Pancreas (tissue), 10 donors: ENCODE measurements at regions not wholly inside any gene's neighbourhood (a gene's known extent, or its start where the extent isn't known, plus 50 kb on each side); places are given as distances from the start of the nearest gene placed in this dataset.

Source experiments
- ATAC-seq, 4 donors: fragments of 200-7000 bp; cut with Tn5 transposase; one replicate each; pipeline versions ENCODE4 v1.8.0 to v1.9.1; 2020; ENCODE audit warnings: mild to moderate bottlenecking in 4 of 4, moderate library complexity in 4 of 4
- DNase-seq, 6 donors: peaks; one replicate each; pipeline ENCODE4 v3.0.0-alpha.2; 2020
- FAIRE-seq: peaks from 2 replicates; lab custom pipeline; 2012; peaks lifted over from hg19 to GRCh38; lab: Jason Lieb, UNC
- H3K27ac ChIP-seq, 4 donors: fragments of 200-600 bp; sonication (generic); 1 replicate in 3 of 4; 2 replicates in 1 of 4; pipeline versions ENCODE4 v1.5.0 to v1.8.0; 2020
- H3K27me3 ChIP-seq, 4 donors: fragments of 200-600 bp; one replicate each; pipeline ENCODE4 v1.8.0; 2021
- H3K36me3 ChIP-seq, 3 donors: fragments of 200-600 bp; sonication (generic) in 1 of 3; one replicate each; pipeline versions ENCODE4 v1.5.0 to v1.8.0; 2020 to 2021
- H3K4me1 ChIP-seq, 3 donors: fragments of 200-600 bp; one replicate each; pipeline ENCODE4 v1.8.0; 2021
- H3K4me3 ChIP-seq, 4 donors: fragments of 200-600 bp; sonication (generic) in 2 of 4; one replicate each; pipeline versions ENCODE4 v1.5.0 to v1.8.0; 2020 to 2021
- H3K9me3 ChIP-seq, 4 donors: fragments of 200-600 bp; one replicate each; pipeline ENCODE4 v1.8.0; 2021
- CTCF ChIP-seq, 4 donors: fragments of 200-600 bp; sonication (generic) in 3 of 4; IDR thresholded peaks; one replicate each; pipeline versions ENCODE4 v1.5.0 to v1.8.0; 2021; ENCODE audit warnings: antibody characterized with exemption in 4 of 4
- WGBS, 2 donors: extraction: QIAGEN DNeasy Blood & Tissue Kit; methylation state at CpG; one replicate each; pipeline ENCODE4 v1.1.7; 2013; 5-methylcytosine and 5-hydroxymethylcytosine counted together
- intact Hi-C, 3 donors: fragments of 100-400 bp; cut with DNase I; formaldehyde crosslinking; loops; one replicate each; pipeline versions ENCODE4 v1.11.1 to v1.14.2; 2022
- donor health status: healthy with polysubstance abuse.
- donor health status: DM: no; HTN: no; CAD: no; lungs with moderate emphysema.
- donor health status: DM: no; HTN: no; CAD: no.
- donor health status: control.
- donor health status: control.
- donor health status: Bipolar disorder and iron deficiency.
- donor health status: DM: yes; HTN: yes; CAD: no.
- donor health status: DM: no; HTN: no; CAD: no.
- donor health status: DM: no; HTN: no; CAD: no.
- donor health status: DM: yes; HTN: yes; CAD: no.

- no peaks in the 10 kb centered on the region for H3K4me1 ChIP-seq
- DNase-seq (no peak), FAIRE-seq (no peak), ATAC-seq (no peak)
- no peaks in the 10 kb centered on the region for H3K9me3 ChIP-seq
- TF ChIP-seq CTCF (IDR thresholded peaks at IDR 0.05): no peak
- no peaks in the 10 kb centered on the region for H3K36me3 ChIP-seq
- H3K27me3 ChIP-seq: no peaks in the 10 kb centered on the region
- no peak overlapping the region for H3K4me3 ChIP-seq
- WGBS, 2 donors: 65 to 69% methylated on average over 22 of the region's 22 CpGs
- intact Hi-C loops: no loop called here
- no peak overlapping the region for H3K27ac ChIP-seq
Observed at GRCh38 chr10:2895594-2896196, 171.7 kb upstream of the PFKP start.

- FAIRE-seq: no peak
- no peaks in the 10 kb centered on the region for H3K27me3 ChIP-seq
- H3K4me1 ChIP-seq: no peaks in the 10 kb centered on the region
- ATAC-seq: no peak
- no peak for DNase-seq
- no peak for TF ChIP-seq CTCF (IDR thresholded peaks at IDR 0.05)
- H3K36me3 ChIP-seq: no peaks in the 10 kb centered on the region
- no peak overlapping the region for H3K27ac ChIP-seq
- no peaks in the 10 kb centered on the region for H3K9me3 ChIP-seq
- WGBS, 2 donors: 79 to 90% methylated on average over 16 of the region's 16 CpGs
- no peak overlapping the region for H3K4me3 ChIP-seq
- intact Hi-C loops: no loop called here
Observed at GRCh38 chr10:2893991-2894390, 173.4 kb upstream of the PFKP start.

GRCh38 chr10:2893158-2893845 lies 174.0 kb upstream of the PFKP start:
- Histone ChIP-seq H3K9me3 (no peaks in the 10 kb centered on the region), H3K4me3 (no peak overlapping the region), H3K27ac (no peak overlapping the region), H3K27me3 (no peaks in the 10 kb centered on the region), H3K4me1 (no peaks in the 10 kb centered on the region), H3K36me3 (no peaks in the 10 kb centered on the region)
- ATAC-seq: no peak
- DNase-seq: no peak
- 83 to 89% methylated on average over 21 of the region's 21 CpGs for WGBS, 2 donors
- TF ChIP-seq CTCF (IDR thresholded peaks at IDR 0.05): no peak
- intact Hi-C loops: no loop called here
- FAIRE-seq: no peak

- H3K36me3 ChIP-seq: no peaks in the 10 kb centered on the region
- ATAC-seq: no peak
- H3K4me3 ChIP-seq: no peak overlapping the region
- WGBS, 2 donors: 61 to 74% methylated on average over 5 of the region's 5 CpGs
- no peak for TF ChIP-seq CTCF (IDR thresholded peaks at IDR 0.05)
- no peak for DNase-seq
- intact Hi-C loops: no loop called here
- no peaks in the 10 kb centered on the region for H3K9me3 ChIP-seq
- no peaks in the 10 kb centered on the region for H3K27me3 ChIP-seq
- no peak overlapping the region for H3K27ac ChIP-seq
- no peak for FAIRE-seq
- no peaks in the 10 kb centered on the region for H3K4me1 ChIP-seq
Observed at GRCh38 chr10:2891770-2892124, 175.6 kb upstream of the PFKP start.

- Histone ChIP-seq H3K4me1 (no peaks in the 10 kb centered on the region), H3K27me3 (no peaks in the 10 kb centered on the region), H3K36me3 (no peaks in the 10 kb centered on the region), H3K4me3 (no peak overlapping the region), H3K9me3 (no peaks in the 10 kb centered on the region), H3K27ac (no peak overlapping the region)
- WGBS, 2 donors: 50 to 57% methylated on average over 14 of the region's 14 CpGs
- no peak for DNase-seq
- FAIRE-seq: no peak
- intact Hi-C loops: no loop called here
- ATAC-seq: no peak
- no peak for TF ChIP-seq CTCF (IDR thresholded peaks at IDR 0.05)
Observed at GRCh38 chr10:2891073-2891769, 176.1 kb upstream of the PFKP start.
